GM12891 (cell line): ENCODE measurements at regions not wholly inside any gene's neighbourhood (a gene's known extent, or its start where the extent isn't known, plus 50 kb on each side); places are given as distances from the start of the nearest gene placed in this dataset.

ENCODE experiments used
- POLR2A ChIP-seq: IDR thresholded peaks from 2 replicates; pipeline ENCODE4 v1.6.1; 2011; ENCODE audit warnings: low read depth, low read length, control low read depth
- POLR2AphosphoS5 ChIP-seq: IDR thresholded peaks from 2 replicates; pipeline ENCODE4 v1.6.1; 2011; ENCODE audit warnings: low read depth, low read length, control low read depth

DNA sequence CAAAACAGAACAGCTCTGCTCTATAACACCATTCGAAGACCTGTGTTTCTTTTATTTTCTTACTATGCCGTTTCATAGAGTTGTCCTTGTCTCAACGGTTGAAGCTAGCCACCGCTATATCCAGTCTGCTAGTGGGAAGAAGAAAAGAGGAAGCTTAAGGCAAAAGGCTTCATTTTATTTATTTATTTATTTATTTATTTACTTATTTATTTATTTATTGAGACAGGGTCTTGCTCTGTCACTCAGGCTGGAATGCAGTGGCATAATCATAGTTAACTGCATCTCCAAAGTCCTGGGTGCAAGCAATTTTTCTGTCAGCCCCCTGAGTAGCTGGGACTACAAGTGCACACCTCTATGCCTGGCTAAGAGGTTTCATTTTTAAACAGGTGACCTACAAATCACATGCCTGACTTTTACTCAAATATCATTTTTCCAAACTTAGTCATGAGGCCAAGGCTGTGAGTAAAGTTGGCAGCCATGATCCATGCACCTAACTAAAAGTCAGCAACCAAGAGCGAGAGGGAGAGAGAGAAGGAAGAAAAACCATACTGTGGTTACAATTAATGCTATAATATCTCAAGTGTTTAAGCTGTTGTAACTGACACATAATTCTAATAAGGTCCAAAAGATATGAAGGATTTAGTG is 1305.3 kb upstream of the LRRTM3 start:
- TF ChIP-seq POLR2AphosphoS5: no peak
- TF ChIP-seq POLR2A: no peak
